Astrocyte of the cerebellum (primary cell): ENCODE measurements at regions not wholly inside any gene's neighbourhood (a gene's known extent, or its start where the extent isn't known, plus 50 kb on each side); places are given as distances from the start of the nearest gene placed in this dataset.

Experiments
- DNase-seq: peaks from one replicate; pipeline ENCODE4 v3.0.0-alpha.2; 2011; ENCODE audit warnings: low read depth
- H3K4me3 ChIP-seq: 2 replicates; pipeline ENCODE4 v1.5.1; 2011; ENCODE audit warnings: mild to moderate bottlenecking, low read depth, low read length, moderate library complexity
- CTCF ChIP-seq: IDR thresholded peaks from 2 replicates; pipeline ENCODE4 v1.5.1; 2012; ENCODE audit warnings: low read length, low read depth, moderate library complexity, mild to moderate bottlenecking; ENCODE audit errors: missing control alignments
- in situ Hi-C: cut with HindIII; loops from 2 replicates; pipeline ENCODE4 v1.10.0; 2017; ENCODE audit warnings: low sequenced_read_pairs

GRCh38 chr10:64976150-64976549, 1454.9 kb downstream of the REEP3 start:
- in situ Hi-C loops, result no loop called here
- H3K4me3 ChIP-seq, result no peak overlapping the region
- TF ChIP-seq CTCF, result no peak
- DNase-seq, result no peak

- no peak overlapping the region for H3K4me3 ChIP-seq
- in situ Hi-C loops, result no loop called here
- no peak for DNase-seq
- no peak for TF ChIP-seq CTCF
These were observed 1456.7 kb downstream of the REEP3 start for GRCh38 chr10:64977915-64978314.

DNA sequence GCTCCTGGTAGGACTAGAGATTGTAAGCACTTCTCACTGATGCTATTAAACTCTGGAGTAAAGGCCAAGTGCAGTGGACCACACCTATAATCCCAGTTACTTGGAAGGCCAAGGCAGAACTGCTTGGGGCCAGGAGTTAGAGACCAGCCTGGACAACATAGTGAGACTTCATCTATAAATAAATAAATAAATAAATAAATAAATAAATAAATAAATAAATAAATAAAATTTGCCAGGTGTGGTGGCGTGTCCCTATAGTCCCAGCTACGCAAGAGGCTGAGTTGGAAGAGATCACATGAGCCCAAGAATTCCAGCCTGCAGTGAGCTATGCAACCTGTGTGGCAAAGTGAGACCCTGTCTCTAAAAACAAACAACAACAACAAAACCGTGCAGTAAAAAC, 1475.7 kb downstream of the REEP3 start:
- in situ Hi-C loops, result no loop called here
- TF ChIP-seq CTCF, result no peak
- no peak overlapping the region for H3K4me3 ChIP-seq

DNA sequence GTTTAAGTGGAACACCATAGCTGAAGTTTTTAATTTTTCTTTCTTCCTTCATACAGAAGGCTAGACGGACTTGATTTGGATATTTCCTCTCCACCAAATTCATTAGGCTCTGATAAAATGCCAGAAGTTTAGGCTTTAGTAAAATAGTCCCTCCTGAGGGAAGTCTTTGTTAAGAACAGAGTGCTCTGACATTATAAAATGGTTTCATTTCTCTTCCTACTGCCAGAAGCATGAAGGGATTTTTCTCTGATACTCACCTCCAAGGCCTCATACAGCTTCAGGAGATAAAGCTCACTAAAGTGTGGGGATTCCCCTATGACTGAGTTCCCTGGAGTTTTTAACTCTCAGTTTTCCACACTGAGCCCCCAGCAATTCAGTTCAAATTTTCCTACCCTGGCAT, 1489.6 kb downstream of the REEP3 start:
- H3K4me3 ChIP-seq, result no peak overlapping the region
- in situ Hi-C loops, result no loop called here
- DNase-seq, result no peak
- TF ChIP-seq CTCF, result no peak

More for the DNA sequence above, 1475.7 kb downstream of the REEP3 start:
- no peak for DNase-seq

- DNase-seq, result no peak
- in situ Hi-C loops, result no loop called here
- H3K4me3 ChIP-seq, result no peak overlapping the region
- TF ChIP-seq CTCF, result no peak
These were observed 1496.3 kb downstream of the REEP3 start for GRCh38 chr10:65017523-65017922.

DNA sequence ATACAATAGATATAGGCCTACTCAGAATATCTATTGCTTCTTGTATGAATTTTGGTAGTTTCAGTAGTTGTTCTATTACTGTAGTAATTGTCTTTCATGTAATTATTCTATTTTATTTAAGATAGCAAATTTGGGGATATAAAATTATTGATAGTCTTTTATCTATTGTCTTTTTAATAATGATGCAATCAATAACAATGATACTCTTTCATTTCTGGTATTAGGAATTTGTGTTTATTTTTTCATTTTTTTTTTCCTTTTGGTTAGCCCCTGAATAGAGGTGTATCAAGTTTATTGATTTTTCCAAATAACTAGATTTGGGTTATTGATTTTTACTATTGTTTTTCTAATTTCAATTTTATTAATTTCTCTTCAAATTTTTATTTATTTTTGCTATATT, 1503.7 kb downstream of the REEP3 start:
- no peak overlapping the region for H3K4me3 ChIP-seq
- in situ Hi-C loops, result no loop called here
- TF ChIP-seq CTCF, result no peak
- no peak for DNase-seq

DNA sequence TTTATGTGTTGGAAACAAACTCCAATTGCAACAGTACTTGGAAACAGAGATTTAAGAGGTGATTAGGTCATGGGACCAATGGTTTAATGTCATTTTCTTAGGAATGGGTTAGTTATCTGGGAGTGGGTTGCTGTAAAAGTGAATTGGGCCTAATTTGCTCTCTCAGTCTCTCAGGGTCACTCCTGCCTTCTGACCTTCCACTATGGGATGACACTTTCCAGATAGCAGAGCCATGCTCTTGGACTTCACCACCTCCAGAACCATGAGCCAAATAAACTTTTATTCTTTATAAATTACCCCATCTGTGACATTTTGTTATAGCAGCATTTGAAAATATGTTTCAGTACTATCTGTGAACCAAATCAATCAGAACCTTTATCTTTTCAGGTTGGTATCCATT, 1509.1 kb downstream of the REEP3 start:
- TF ChIP-seq CTCF, result no peak
- no peak for DNase-seq
- in situ Hi-C loops, result no loop called here
- no peak overlapping the region for H3K4me3 ChIP-seq
